HepG2 (cell line): ENCODE measurements at regions not wholly inside any gene's neighbourhood (a gene's known extent, or its start where the extent isn't known, plus 50 kb on each side); places are given as distances from the start of the nearest gene placed in this dataset.

Experiments used
- ATAC-seq: fragments of 200-7000 bp; cut with Tn5 transposase; 3 replicates; pipeline ENCODE4 v1.9.1; 2020; ENCODE audit warnings: mild to moderate bottlenecking, moderate library complexity
- BruUV-seq: library from RNA; stranded (reverse); fragments of 400-500 nt; replicated peaks from 2 replicates; lab custom pipeline; 2021; lab: Mats Ljungman, UMichigan
- CTCF ChIA-PET: fragments of 300-600 bp; formaldehyde crosslinking; extraction: SDS; loops from one replicate; lab custom pipeline; 2021; ENCODE audit warnings: low total read pairs, inconsistent platforms, low intra/inter-chr PET ratio; lab: Yijun Ruan, JAX
- POLR2A ChIA-PET: fragments of 350-600 bp; sonication (Branson Sonifier 250); formaldehyde crosslinking; loops from one replicate; lab custom pipeline; 2020; ENCODE audit warnings: antibody characterized with exemption, inconsistent platforms; lab: Yijun Ruan, JAX
- DNase-seq: peaks from one replicate; pipeline ENCODE4 v3.0.0-alpha.2; 2015; ENCODE audit warnings: low spot score
- FAIRE-seq: peaks from 3 replicates; lab custom pipeline; 2011; peaks lifted over from hg19 to GRCh38; lab: Jason Lieb, UNC
- H2AFZ ChIP-seq: one replicate; pipeline ENCODE4 v1.6.1; 2011; ENCODE audit warnings: low read length, inconsistent platforms
- H3K27ac ChIP-seq: fragments of 300-600 bp; 3 replicates; pipeline ENCODE4 v1.8.0; 2011; ENCODE audit warnings: mixed run types, mild to moderate bottlenecking, mixed read lengths, low read length, inconsistent platforms; ENCODE audit not compliant: insufficient read depth; ENCODE audit errors: extremely low read length
- H3K27me3 ChIP-seq, 2 experiments: fragments of 200-600 bp in 1 of 2; 2 replicates in 1 of 2; 3 replicates in 1 of 2; pipeline versions ENCODE4 v1.6.0 to v1.8.0; 2011; ENCODE audit warnings: low read length in 2 of 2, mild to moderate bottlenecking in 2 of 2, moderate library complexity in 2 of 2, inconsistent platforms in 1 of 2; ENCODE audit not compliant: insufficient read depth in 2 of 2, control insufficient read depth in 1 of 2
- H3K36me3 ChIP-seq, 2 experiments: fragments of 200-600 bp in 1 of 2; replicated peaks in 1 of 2; 2 replicates in 1 of 2; 3 replicates in 1 of 2; pipeline versions ENCODE4 v1.5.1 to v1.8.0; 2011; ENCODE audit warnings: low read length in 2 of 2, inconsistent platforms in 1 of 2; ENCODE audit not compliant: insufficient read depth in 2 of 2, control insufficient read depth in 1 of 2
- H3K4me1 ChIP-seq: 2 replicates; pipeline ENCODE4 v1.5.1; 2012; ENCODE audit warnings: low read length, inconsistent platforms; ENCODE audit not compliant: insufficient read depth
- H3K4me2 ChIP-seq: 2 replicates; pipeline ENCODE4 v1.6.0; 2011; ENCODE audit warnings: low read depth, low read length, inconsistent platforms
- H3K4me3 ChIP-seq, 3 experiments: fragments of 200-600 bp in 1 of 3; sonication (generic), shearing (Covaris generic) in 1 of 3; replicated peaks in 1 of 3; 2 replicates each; pipeline ENCODE4 v1.5.1; 2011 to 2016; ENCODE audit warnings: low read length in 3 of 3, inconsistent platforms in 2 of 3, low read depth in 2 of 3, mild to moderate bottlenecking in 2 of 3, control low read depth in 1 of 3, mixed read lengths in 1 of 3; ENCODE audit not compliant: insufficient read depth in 1 of 3
- H3K79me2 ChIP-seq: one replicate; pipeline ENCODE4 v1.6.1; 2011; ENCODE audit warnings: low read length, inconsistent platforms; ENCODE audit not compliant: insufficient read depth
- H3K9ac ChIP-seq: 2 replicates; pipeline ENCODE4 v1.6.0; 2011; ENCODE audit warnings: mild to moderate bottlenecking, low read depth, low read length, inconsistent platforms; ENCODE audit not compliant: insufficient read depth
- H3K9me3 ChIP-seq: 2 replicates; pipeline ENCODE4 v1.5.1; 2012; ENCODE audit warnings: mild to moderate bottlenecking, low read length
- H4K20me1 ChIP-seq: 2 replicates; pipeline ENCODE4 v1.6.0; 2011; ENCODE audit warnings: inconsistent platforms, mild to moderate bottlenecking, low read length, moderate library complexity; ENCODE audit not compliant: insufficient read depth
- CHD2 ChIP-seq: IDR thresholded peaks from 2 replicates; pipeline ENCODE4 v1.6.1; 2011; ENCODE audit warnings: low read depth, low read length, improper control_type of control experiment
- GABPA ChIP-seq, 2 experiments: IDR thresholded peaks; 2 replicates each; pipeline ENCODE4 v1.6.1; 2011 to 2016; ENCODE audit warnings: low read depth in 2 of 2, low read length in 1 of 2, missing biosample characterization in 1 of 2, missing genetic modification characterization in 1 of 2
- GLI4 ChIP-seq: sonication (generic); formaldehyde crosslinking; IDR thresholded peaks from 2 replicates; pipeline ENCODE4 v1.5.1; 2020; ENCODE audit warnings: missing genetic modification reagents, mild to moderate bottlenecking, moderate library complexity, borderline replicate concordance
- SOX5 ChIP-seq: IDR thresholded peaks from 2 replicates; pipeline ENCODE4 v1.6.1; 2016; ENCODE audit warnings: borderline replicate concordance
- ZNF136 ChIP-seq: sonication (generic); formaldehyde crosslinking; IDR thresholded peaks from 2 replicates; pipeline ENCODE4 v1.8.1; 2022; ENCODE audit warnings: low read depth, mild to moderate bottlenecking, moderate library complexity, missing genetic modification reagents
- WGBS: methylation state at CpG from one replicate; pipeline ENCODE4 v1.1.6; 2017; ENCODE audit warnings: low lambda C conversion rate; 5-methylcytosine and 5-hydroxymethylcytosine counted together
- in situ Hi-C: cut with HindIII; loops from 2 replicates; pipeline ENCODE4 v1.10.0; 2017; ENCODE audit warnings: low pct_unique_long_range_greater_than_20kb; ENCODE audit not compliant: extremely low pct_ligation_motif_present
- intact Hi-C: fragments of 100-400 bp; cut with micrococcal nuclease; formaldehyde crosslinking; loops from one replicate; pipeline ENCODE4 v1.10.0; 2022; ENCODE audit not compliant: unreplicated experiment

DNA sequence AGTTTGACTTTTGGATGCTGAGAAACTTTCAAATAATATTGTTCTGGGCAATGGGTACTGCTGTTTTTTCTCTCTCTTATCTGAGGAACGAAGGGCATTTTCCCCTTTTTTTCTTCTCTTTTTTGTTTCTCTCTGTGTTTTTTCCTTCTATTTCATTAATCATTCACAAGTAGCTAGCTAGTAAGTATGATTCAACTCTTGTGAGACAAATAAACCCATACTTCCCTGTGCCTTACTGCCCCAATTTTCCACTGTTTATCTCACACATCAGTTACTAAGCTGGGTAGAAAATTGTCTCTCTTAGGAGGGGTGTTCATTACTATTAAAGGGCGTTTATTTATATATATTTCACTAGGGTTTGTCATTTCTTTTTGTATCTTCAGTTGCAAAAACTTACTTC lies 437.6 kb downstream of the RERGL start (continued):
- TF ChIP-seq ZNF136 = no peak

DNA sequence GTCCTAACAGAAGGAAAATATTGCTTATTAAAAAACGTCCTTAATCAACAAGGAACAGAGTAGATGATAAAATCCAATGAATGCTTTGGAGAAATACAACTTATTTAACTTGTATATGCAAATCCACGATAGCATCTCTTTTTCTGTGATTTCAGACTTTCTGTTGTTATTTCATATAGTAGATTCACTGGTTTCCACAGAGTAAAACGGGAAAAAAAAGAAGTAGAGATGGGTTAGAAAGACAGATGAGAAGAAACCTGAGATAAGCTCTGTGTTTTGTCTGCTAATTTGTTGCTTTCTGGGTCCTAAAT lies 447.7 kb downstream of the RERGL start:
- intact Hi-C loops (loop anchor here (5.0 kb wide), 2 partner anchors 700 to 1255 kb away; no protein-coding TSS in a partner anchor), in situ Hi-C loops (loop anchor here (25.0 kb wide), 1 partner anchor 1255 kb away; no protein-coding TSS in a partner anchor)
- Histone ChIP-seq H3K4me1 (no peaks in the 10 kb centered on the region), H3K36me3 (no peaks in the 10 kb centered on the region), H2AFZ (no peak overlapping the region), H3K27ac (no peak overlapping the region), H3K27me3 (no peaks in the 10 kb centered on the region), H3K4me3 (no peak overlapping the region), H3K4me2 (no peak overlapping the region), H3K79me2 (no peaks in the 10 kb centered on the region), H4K20me1 (no peaks in the 10 kb centered on the region), H3K9me3 (no peaks in the 10 kb centered on the region), H3K9ac (no peak overlapping the region)
- ChIA-PET POLR2A (no interaction called here), CTCF (interaction anchor here (1.6 kb wide), 1 partner anchor 1256 kb away, joined by 4 read pairs; no protein-coding TSS in a partner anchor)
- no peak for DNase-seq
- no peak for ATAC-seq
- 18% methylated on average over 3 of the region's 3 CpGs for WGBS
- BruUV-seq = no TSS peak
- FAIRE-seq = no peak
- no peak for TF ChIP-seq GABPA (IDR thresholded peaks at IDR 0.05; ENCODE audit: low read depth, low read length)
- TF ChIP-seq GABPA (CRISPR knock-in tag; IDR thresholded peaks at IDR 0.05; ENCODE audit: low read depth) = no peak
- TF ChIP-seq, all 625 proteins: peak for 0

DNA sequence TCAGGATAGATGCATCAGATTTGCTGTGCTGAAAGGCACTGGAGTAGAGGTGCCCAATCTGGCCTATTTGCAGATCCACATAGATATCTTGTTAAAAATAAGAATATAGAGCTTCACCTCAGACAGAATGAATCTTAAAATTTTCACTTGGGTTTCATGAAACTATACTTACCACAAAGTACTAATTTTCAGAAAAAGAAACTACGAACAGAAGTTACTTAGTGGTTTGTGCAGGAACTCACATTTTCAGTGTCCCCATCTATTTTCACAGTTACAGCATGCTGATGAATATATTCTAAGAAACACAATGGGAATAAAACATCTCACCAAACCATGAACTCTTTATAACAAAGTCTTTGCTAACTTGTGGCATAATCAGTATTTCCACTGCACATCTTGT lies 449.4 kb downstream of the RERGL start:
- no peaks in the 10 kb centered on the region for H3K27me3 ChIP-seq
- H3K27ac ChIP-seq = no peak overlapping the region
- intact Hi-C loops (loop anchor here (5.0 kb wide), 2 partner anchors 698 to 1253 kb away; no protein-coding TSS in a partner anchor), in situ Hi-C loops (loop anchor here (25.0 kb wide), 1 partner anchor 1253 kb away; no protein-coding TSS in a partner anchor)
- 0% methylated on average over 1 of the region's 1 CpG for WGBS
- no peak overlapping the region for H3K4me2 ChIP-seq
- TF ChIP-seq GLI4 (CRISPR knock-in tag) = no peak
- no peak for TF ChIP-seq SOX5 (CRISPR knock-in tag)
- no peak for TF ChIP-seq CHD2
- ATAC-seq = no peak
- BruUV-seq = no TSS peak
- no peak overlapping the region for H3K4me3 ChIP-seq
- no peak overlapping the region for H3K9ac ChIP-seq
- POLR2A ChIA-PET = no interaction called here
- FAIRE-seq = no peak
- no peaks in the 10 kb centered on the region for H3K36me3 ChIP-seq
- no peaks in the 10 kb centered on the region for H3K79me2 ChIP-seq
- H3K9me3 ChIP-seq = no peaks in the 10 kb centered on the region
- no peaks in the 10 kb centered on the region for H3K4me1 ChIP-seq
- CTCF ChIA-PET = no interaction called here
- DNase-seq = no peak
- no peak overlapping the region for H2AFZ ChIP-seq
- no peaks in the 10 kb centered on the region for H4K20me1 ChIP-seq
